Epithelial cell of esophagus (primary cell): ENCODE measurements at regions not wholly inside any gene's neighbourhood (a gene's known extent, or its start where the extent isn't known, plus 50 kb on each side); places are given as distances from the start of the nearest gene placed in this dataset.

ENCODE experiments used
- DNase-seq: peaks from one replicate; pipeline ENCODE4 v3.0.0; 2010; ENCODE audit warnings: low read depth
- H3K4me3 ChIP-seq: 2 replicates; pipeline ENCODE4 v1.5.1; 2011; ENCODE audit warnings: mild to moderate bottlenecking, low read length, control low read depth
- CTCF ChIP-seq: IDR thresholded peaks from 2 replicates; pipeline ENCODE4 v1.5.1; 2011; ENCODE audit warnings: low read depth, mild to moderate bottlenecking, low read length, control low read depth, inconsistent platforms; ENCODE audit not compliant: insufficient read depth; ENCODE audit errors: missing control alignments

GRCh38 chr2:236965841-236966096 lies 119.9 kb upstream of the COPS8 start:
- H3K4me3 ChIP-seq, result no peak overlapping the region
- TF ChIP-seq CTCF, result no peak
- no peak for DNase-seq

GRCh38 chr2:236967499-236967783 lies 118.2 kb upstream of the COPS8 start:
- TF ChIP-seq CTCF, result no peak
- H3K4me3 ChIP-seq, result no peak overlapping the region
- no peak for DNase-seq

DNA sequence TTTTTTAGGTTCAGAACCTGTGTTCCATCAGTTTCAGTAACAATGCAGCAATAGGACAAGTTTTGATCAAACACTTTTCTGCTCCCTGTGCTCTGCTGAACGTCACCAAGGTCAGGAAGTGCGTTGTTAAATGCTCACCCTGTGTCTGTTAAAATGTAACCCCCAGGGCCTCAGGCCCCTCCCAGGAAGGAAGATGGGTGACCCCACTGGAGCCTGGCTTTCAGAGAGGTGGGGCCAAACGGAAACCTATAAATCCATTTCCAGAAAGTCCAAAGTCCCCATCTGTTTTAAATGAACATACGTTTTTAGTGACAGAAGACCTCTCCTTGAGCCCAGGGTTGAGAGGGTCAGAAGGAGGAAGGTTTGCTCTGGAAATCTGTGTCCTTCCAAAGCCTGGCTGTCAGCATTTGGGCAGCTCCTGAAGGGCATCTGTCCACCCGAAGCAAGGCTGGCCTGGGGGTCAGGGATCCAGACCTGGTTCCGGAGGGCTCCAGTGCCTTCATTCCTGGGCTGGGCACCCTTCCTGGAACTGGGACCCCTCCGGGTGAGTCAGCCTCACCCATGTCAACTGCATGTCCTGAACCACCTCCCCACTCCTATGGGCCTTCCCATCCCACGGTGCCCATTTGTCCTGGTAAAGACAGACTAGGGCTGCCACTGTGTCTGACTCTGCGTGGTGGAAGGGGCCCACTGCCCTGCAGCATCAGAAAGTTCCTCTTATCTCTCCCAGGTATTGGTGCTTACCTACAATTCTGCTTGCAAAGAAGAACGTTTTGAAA lies 117.4 kb upstream of the COPS8 start:
- no peak for DNase-seq
- no peak for TF ChIP-seq CTCF
- H3K4me3 ChIP-seq, result no peak overlapping the region

GRCh38 chr2:236968880-236969534 lies 116.7 kb upstream of the COPS8 start:
- no peak overlapping the region for H3K4me3 ChIP-seq
- DNase-seq, result no peak
- TF ChIP-seq CTCF, result no peak

DNA sequence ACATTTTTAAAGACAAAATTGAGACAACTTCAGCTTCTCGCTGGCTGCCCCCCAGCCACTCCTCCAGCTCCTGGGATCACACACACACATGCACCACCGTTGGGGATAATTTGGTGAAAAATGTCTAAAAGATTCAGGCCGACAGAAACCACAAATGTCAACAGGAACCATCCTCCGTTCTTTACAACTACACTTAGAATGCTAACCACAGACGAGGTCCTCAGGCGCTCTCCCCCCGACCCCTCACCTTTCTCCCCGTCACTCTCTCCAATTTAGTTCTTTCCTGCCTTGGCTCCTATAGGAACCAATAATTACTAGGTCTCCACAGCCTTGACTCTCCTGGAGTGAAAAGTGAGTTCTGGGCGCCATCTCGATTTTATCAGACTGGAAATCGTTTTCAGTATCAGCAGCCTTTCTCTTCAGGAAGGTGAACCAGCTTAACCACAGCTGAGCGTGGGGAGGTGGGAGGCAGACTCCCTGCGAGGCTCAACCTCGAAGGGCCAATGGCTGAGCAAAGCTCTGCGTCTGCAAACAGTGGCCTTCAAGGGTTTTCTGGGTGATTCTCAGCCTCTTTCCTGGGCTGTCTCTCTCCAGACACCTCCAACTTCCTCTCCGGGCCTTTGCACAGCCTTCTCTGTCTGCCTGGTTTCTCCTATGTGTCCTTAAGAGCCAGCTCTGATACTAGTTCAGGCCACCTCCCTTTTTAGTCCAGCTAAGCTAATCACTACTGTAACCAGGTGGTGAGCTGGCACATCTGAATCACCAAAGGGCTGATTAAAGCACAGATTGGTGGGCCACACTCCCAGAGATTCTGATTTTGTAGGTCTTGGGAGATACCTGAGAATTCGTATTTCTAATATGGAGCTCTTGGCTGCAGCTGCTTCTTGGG lies 115.7 kb upstream of the COPS8 start:
- TF ChIP-seq CTCF, result no peak
- H3K4me3 ChIP-seq, result no peak overlapping the region
- DNase-seq, result peak; percentile 50

- H3K4me3 ChIP-seq, result no peak overlapping the region
- DNase-seq, result no peak
- TF ChIP-seq CTCF, result no peak
These were observed 115.1 kb upstream of the COPS8 start for GRCh38 chr2:236970656-236971010.
